ENCODE measurements at regions not wholly inside any gene's neighbourhood (a gene's known extent, or its start where the extent isn't known, plus 50 kb on each side); places are given as distances from the start of the nearest gene placed in this dataset.

- no peak for TF ChIP-seq ZNF384 (IDR thresholded peaks at IDR 0.05)
- no peak for TF ChIP-seq LEF1 (IDR thresholded peaks at IDR 0.05; ENCODE audit: borderline replicate concordance)
- no peak for TF ChIP-seq SUZ12 (IDR thresholded peaks at IDR 0.05)
- TF ChIP-seq FOXM1 (IDR thresholded peaks at IDR 0.05; ENCODE audit: borderline replicate concordance): no peak
- no peak for TF ChIP-seq FOXA1 (IDR thresholded peaks at IDR 0.05)
- no peak for TF ChIP-seq BHLHE40 (IDR thresholded peaks at IDR 0.05; ENCODE audit: borderline replicate concordance)
Observed at GRCh38 chr10:78428579-78428978, 394.9 kb downstream of the RPS24 start.

All from HEK293T (cell line).